Tibial nerve (tissue), 3 donors: ENCODE measurements at regions not wholly inside any gene's neighbourhood (a gene's known extent, or its start where the extent isn't known, plus 50 kb on each side); places are given as distances from the start of the nearest gene placed in this dataset.

Experiments used
- POLR2A ChIP-seq, 2 donors: fragments of 450-650 bp; IDR thresholded peaks; one replicate each; pipeline ENCODE4 v1.6.1; 2017; ENCODE audit warnings: antibody characterized with exemption in 2 of 2, mild to moderate bottlenecking in 2 of 2, moderate library complexity in 2 of 2
- TF ChIP-seq, protein P1 (sequence below), 5 experiments: fragments of 200-600 bp in 3 of 5; fragments of 450-650 bp in 2 of 5; sonication (generic) in 3 of 5; IDR thresholded peaks; one replicate each; pipeline ENCODE4 v1.5.1; 2016 to 2019; ENCODE audit warnings: antibody characterized with exemption in 5 of 5, mild to moderate bottlenecking in 3 of 5, moderate library complexity in 2 of 5

DNA sequence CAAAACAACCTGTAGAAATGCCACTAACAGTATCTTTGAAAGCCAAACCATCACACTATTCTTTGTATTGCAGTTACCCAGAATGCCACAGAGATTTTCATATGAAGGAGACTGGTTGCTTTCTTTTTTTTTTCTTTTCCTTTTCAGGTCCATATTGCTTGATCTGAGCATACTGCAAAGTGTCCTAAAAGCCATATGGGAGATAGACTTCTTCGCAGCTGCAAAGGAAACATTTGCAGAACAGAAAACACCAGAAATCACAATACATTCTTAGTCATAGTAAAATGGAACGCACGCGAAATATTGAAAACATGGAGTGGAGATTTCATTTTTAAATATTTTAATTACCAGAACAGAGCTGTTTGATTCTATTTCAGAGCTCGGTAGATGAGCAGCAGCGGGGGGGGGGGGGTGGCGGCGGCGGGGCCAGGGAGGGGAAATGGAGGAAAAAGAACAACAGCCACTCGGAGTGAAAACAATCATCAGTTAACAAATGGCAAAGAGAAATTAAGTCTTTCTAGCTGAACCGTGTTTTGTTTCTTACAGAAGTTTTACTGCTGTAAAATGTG is 284.1 kb downstream of the NFIB start:
- no peak for TF ChIP-seq POLR2A (IDR thresholded peaks at IDR 0.05)
- TF ChIP-seq, protein P1, sequence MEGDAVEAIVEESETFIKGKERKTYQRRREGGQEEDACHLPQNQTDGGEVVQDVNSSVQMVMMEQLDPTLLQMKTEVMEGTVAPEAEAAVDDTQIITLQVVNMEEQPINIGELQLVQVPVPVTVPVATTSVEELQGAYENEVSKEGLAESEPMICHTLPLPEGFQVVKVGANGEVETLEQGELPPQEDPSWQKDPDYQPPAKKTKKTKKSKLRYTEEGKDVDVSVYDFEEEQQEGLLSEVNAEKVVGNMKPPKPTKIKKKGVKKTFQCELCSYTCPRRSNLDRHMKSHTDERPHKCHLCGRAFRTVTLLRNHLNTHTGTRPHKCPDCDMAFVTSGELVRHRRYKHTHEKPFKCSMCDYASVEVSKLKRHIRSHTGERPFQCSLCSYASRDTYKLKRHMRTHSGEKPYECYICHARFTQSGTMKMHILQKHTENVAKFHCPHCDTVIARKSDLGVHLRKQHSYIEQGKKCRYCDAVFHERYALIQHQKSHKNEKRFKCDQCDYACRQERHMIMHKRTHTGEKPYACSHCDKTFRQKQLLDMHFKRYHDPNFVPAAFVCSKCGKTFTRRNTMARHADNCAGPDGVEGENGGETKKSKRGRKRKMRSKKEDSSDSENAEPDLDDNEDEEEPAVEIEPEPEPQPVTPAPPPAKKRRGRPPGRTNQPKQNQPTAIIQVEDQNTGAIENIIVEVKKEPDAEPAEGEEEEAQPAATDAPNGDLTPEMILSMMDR (IDR thresholded peaks at IDR 0.05), result no peak
